NCI-H524 (cell line): ENCODE measurements at regions not wholly inside any gene's neighbourhood (a gene's known extent, or its start where the extent isn't known, plus 50 kb on each side); places are given as distances from the start of the nearest gene placed in this dataset.

Experiments used
- DNase-seq, 2 experiments: peaks; one replicate each; lab custom pipeline; 2025; lab: John Stamatoyannopoulos, UW

DNA sequence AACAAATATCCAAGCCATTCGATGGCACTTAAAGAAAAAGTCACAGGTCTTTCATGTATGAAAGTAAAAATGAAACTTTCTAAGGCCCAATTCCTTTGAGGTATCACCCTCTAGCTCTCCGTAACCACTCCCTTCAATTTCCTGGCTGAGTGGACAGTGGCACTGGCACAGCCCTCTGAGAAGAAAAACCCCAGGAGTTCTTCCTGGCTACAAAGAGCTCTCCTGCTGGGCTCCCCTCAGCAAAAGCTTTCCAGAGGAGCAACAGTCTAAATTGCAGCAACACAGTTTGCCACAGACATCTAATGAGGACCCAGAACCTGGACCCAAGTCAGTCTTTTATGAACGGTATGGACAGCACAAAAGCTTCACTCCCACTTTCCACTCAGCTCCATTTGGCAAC lies 71.8 kb downstream of the FUNDC1 start:
- DNase-seq: no peak

DNA sequence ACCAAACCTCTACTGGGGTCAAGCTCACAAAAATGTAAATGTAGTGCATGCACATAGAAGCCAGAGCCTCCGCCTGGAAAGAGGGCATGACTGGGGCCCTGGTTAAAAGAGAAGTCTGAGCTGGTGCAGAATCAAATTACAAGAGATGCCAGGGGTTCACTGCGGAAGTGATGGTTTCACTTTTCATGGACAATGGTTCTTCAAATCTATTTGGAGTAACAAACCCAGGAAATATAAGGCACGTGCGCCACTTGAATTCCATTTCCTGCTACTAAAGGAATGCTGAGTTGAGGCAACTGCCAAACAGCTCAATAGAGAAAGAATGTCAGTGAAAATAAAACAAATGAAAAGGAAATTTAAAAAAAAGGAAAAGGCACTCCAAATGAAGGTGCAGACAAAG lies 79.8 kb downstream of the FUNDC1 start:
- DNase-seq: no peak

DNA sequence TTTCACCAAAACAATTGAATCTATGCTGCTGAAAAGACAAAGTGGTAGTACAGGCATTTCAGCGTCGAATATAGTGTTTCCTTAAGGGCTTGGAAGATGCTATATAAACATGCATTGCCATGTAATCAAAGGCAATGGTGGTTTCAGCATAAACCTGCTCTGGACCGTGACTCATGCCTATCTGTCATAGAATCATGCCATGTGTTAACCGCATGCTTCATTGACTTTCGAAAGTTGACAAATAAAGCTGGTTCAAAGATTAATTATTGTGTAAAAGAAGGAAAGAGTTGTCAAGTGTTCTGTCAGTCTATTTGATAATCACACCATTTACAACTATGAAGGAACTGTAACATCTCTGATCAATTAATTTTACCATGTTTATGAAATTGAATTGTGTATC lies 83.2 kb downstream of the FUNDC1 start:
- DNase-seq: no peak

DNA sequence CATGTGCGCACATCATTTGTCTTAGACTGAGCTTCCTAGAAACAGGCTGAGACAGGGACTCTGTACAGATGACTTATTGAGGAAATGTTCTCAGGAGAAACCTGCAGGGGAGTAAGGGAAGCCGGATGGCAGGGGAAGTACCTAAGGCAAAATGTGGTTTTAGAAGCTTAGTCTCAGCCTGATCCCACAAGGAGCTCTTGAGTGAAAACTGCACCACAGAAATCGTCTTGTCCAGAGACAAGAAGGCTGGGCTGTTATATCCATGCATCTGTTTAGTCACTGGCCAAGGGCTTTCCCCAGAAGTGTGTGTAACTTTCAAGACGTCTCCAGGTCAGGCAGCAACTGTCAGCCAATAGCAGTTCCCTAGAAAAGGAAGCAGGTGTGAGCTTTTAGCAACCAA lies 86.0 kb downstream of the FUNDC1 start:
- DNase-seq: no peak

DNA sequence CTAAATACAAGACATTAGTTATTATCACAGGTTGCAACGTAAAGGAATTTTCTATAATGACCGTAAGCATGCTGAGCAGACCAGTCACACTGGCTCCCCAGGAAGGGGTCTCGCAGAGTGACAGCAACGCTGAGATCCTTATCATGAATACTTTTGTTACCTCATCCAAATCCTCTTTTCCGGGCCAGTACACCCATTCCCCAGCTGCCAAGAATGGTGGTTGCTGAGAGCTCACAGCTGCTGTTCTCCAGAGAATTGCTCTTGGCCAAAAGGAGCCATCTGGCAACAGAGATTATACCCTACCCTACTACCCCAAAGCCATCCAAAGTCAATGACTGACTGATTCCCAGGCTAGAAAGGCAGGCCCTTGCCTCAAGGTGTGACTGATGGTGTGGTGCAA lies 91.6 kb downstream of the FUNDC1 start:
- peak; percentile 52 to 86 for DNase-seq

- no peak for DNase-seq
These were observed 95.4 kb downstream of the FUNDC1 start for GRCh38 chrX:44447214-44447613.

- no peak for DNase-seq
These were observed 96.5 kb upstream of the EFHC2 start for GRCh38 chrX:44440006-44440405.

GRCh38 chrX:44439242-44439794 lies 95.8 kb upstream of the EFHC2 start:
- DNase-seq: no peak

GRCh38 chrX:44435047-44435446 lies 91.6 kb upstream of the EFHC2 start:
- DNase-seq: no peak

GRCh38 chrX:44433556-44433955 lies 90.1 kb upstream of the EFHC2 start:
- no peak for DNase-seq

- no peak for DNase-seq
These were observed 89.2 kb upstream of the EFHC2 start for GRCh38 chrX:44432641-44433040.

DNA sequence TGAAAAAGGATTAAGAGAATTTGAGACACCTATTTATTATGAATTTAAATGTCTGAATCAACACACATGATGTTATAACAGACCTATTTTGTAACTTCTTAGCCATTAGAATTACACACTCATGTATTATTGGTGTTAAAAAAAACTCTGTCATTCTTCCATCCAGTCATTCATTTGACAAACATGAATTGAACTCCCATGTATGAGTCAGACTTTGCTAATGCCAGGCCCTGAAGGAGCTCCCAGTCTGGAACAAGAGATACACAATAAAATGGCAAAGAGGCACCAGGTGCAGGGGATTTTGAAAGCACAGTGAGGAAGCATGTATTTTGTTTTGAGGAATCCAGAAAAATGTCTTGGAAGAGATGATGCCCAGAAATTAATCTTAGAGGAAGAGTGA lies 87.7 kb upstream of the EFHC2 start:
- no peak for DNase-seq

- DNase-seq: no peak
These were observed 85.6 kb upstream of the EFHC2 start for GRCh38 chrX:44428989-44429627.

GRCh38 chrX:44422631-44423030 lies 79.2 kb upstream of the EFHC2 start:
- no peak for DNase-seq

DNA sequence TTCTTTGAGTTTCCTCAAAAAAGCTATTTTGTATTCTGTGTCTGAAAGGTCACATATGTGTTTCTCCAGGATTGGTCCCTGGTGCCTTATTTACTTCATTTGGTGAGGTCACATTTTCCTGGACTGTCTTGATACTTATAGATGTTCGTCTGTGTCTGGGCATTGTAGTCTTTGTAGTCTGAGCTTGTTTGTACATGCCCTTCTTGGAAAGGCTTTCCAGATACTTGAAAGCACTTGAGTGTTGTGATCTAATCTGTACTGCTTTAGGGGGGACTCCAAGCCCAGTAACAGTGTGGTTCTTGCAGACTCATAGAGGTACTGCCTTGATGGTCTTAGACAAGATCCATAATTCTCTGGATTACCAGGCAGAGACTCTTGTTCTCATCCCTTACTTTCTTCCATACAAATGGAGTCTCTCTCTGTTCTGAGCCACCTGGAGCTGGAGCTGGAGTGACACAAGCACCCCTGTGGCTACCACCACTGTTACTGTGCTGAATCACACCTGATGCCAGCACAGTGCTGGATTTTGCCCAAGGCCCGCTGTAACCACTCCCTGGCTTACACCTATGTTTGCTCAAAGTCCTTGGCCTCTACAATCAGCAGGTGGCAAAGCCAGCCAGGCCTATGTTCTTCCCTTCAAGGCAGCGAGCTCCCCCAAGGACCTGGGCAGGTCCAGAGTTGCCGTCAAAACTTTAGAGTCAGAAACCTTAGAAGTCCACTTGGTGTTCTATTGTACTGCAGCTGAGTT lies 72.3 kb upstream of the EFHC2 start:
- DNase-seq: peak in 1 of 2 experiments; percentile 47

- no peak for DNase-seq
These were observed 57.7 kb upstream of the EFHC2 start for GRCh38 chrX:44401151-44401550.

DNA sequence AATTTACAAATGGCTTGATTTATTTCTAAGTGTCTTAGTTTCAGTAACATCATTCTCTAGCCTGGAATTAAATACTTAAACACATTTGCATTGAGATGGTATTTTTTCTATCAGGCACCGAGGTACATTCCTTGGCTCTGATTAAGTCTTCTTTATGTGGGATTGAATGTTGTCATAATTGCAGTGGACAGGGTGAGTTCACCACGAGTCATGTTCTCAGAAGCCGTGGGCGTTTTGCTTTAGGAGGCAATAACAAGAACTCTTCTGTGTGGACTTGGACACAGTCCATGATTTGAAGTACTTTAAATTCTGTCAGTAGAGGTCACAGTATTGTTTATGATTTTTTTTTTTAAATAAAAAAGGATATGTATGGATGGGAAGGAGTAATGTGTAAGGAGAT lies 57.1 kb upstream of the EFHC2 start:
- DNase-seq: no peak

DNA sequence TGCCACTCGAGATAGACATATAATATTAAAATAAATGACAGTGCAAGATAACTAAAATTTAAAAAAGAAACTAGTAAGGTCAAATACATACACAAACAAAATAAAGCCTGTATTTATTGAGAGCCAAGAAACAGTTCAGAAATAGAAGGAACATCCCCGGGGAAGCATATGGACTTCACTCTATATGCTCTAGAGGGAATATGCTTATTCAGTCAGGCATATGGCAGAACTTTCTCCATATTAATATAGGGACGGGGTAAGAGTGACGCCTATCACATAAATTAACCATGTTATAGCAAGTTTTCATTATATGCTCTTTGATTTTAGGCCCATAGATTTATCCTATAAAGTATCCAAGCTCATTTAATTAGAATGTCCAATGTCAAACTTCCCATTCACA lies 56.7 kb upstream of the EFHC2 start:
- no peak for DNase-seq
